Stimulated activated CD4-positive, alpha-beta T cell treated with anti-CD3 and anti-CD28 coated beads, Interleukin-1b, Interleukin-23, amount 100 ng/mL, for 4 hours (primary cell): ENCODE measurements at regions not wholly inside any gene's neighbourhood (a gene's known extent, or its start where the extent isn't known, plus 50 kb on each side); places are given as distances from the start of the nearest gene placed in this dataset.

Experiments
- DNase-seq, 2 donors: peaks; one replicate each; pipeline ENCODE4 v3.0.0-alpha.2; 2020; ENCODE audit warnings: low read depth in 2 of 2

GRCh38 chr1:234884701-234885100 is 243.9 kb downstream of the TOMM20 start:
- no peak for DNase-seq

- no peak for DNase-seq
These were observed 244.6 kb downstream of the TOMM20 start for GRCh38 chr1:234884006-234884405.

GRCh38 chr1:234882898-234883297 is 245.7 kb downstream of the TOMM20 start:
- DNase-seq: no peak

- DNase-seq: no peak
These were observed 246.5 kb downstream of the TOMM20 start for GRCh38 chr1:234881893-234882771.

- DNase-seq: no peak
These were observed 249.2 kb downstream of the TOMM20 start for GRCh38 chr1:234879147-234880080.

GRCh38 chr1:234878288-234878687 is 250.3 kb downstream of the TOMM20 start:
- DNase-seq: no peak

- no peak for DNase-seq
These were observed 250.9 kb downstream of the TOMM20 start for GRCh38 chr1:234877761-234878160.

GRCh38 chr1:234875953-234876855 is 252.4 kb downstream of the TOMM20 start:
- DNase-seq: no peak

- DNase-seq: no peak
These were observed 253.2 kb downstream of the TOMM20 start for GRCh38 chr1:234875328-234875952.

- no peak for DNase-seq
These were observed 254.0 kb downstream of the TOMM20 start for GRCh38 chr1:234874291-234875288.

- no peak for DNase-seq
These were observed 256.8 kb downstream of the TOMM20 start for GRCh38 chr1:234871710-234872271.

- no peak for DNase-seq
These were observed 257.5 kb downstream of the TOMM20 start for GRCh38 chr1:234871039-234871709.

- no peak for DNase-seq
These were observed 258.3 kb downstream of the TOMM20 start for GRCh38 chr1:234870020-234870981.

- DNase-seq: no peak
These were observed 259.2 kb downstream of the TOMM20 start for GRCh38 chr1:234869182-234870019.

- DNase-seq: no peak
These were observed 258.5 kb upstream of the IRF2BP2 start for GRCh38 chr1:234868296-234869147.
